ENCODE measurements at regions not wholly inside any gene's neighbourhood (a gene's known extent, or its start where the extent isn't known, plus 50 kb on each side); places are given as distances from the start of the nearest gene placed in this dataset.

DNA sequence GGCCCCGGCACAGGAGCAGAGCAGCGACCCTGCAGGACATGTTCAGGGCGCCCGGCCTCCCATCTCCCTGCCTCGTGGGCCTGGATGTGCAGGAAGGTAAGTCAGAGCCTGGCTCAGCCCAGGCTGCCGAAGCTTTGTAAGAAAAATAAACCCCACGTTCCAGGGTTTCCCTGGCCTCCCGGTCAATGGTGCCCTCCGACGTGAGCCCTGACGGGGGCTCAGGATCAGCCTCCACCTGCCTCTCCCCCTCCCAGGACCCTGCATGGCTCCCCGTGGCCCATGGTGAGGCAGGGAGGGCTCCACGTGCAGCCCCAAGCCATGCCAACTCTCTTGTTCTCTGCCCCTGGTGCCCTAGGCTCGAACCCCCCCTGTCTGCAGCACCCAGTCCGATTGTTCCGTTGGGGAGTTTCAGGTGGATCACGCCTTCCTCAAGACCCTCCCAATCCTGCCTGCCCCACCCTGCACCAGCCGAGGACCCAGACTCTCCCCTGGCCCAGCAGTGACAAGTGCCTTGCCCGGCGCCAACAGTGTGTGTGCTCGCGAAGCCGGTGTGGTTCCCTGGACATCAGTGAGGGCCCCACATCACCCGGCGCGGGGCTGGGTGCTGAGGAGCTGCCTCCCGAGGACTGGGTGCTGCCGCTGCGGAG, 73.2 kb downstream of the PDGFA start:
- H3K9me3 ChIP-seq (ENCODE audit: control insufficient read depth, low read depth, low read length) = no peaks in the 10 kb centered on the region
- no peak overlapping the region for H3K4me3 ChIP-seq (ENCODE audit: low read length)
- no peak overlapping the region for H3K27ac ChIP-seq (ENCODE audit: low read length)
- peaks cover 6% of the 10 kb centered on the region for H3K4me1 ChIP-seq (ENCODE audit: control insufficient read depth, low read depth, low read length)
- H3K27me3 ChIP-seq (ENCODE audit: control insufficient read depth, insufficient read depth, low read length) = peaks cover 6% of the 10 kb centered on the region
- no peaks in the 10 kb centered on the region for H3K36me3 ChIP-seq (ENCODE audit: control insufficient read depth, low read depth, low read length)
- H3K9ac ChIP-seq (ENCODE audit: low read length) = no peak overlapping the region

Data from iPS-18a (cell line).